ENCODE measurements at regions not wholly inside any gene's neighbourhood (a gene's known extent, or its start where the extent isn't known, plus 50 kb on each side); places are given as distances from the start of the nearest gene placed in this dataset.

GRCh38 chr1:104733866-104734265, 984.2 kb downstream of the AMY1C start:
- FAIRE-seq (no peak), DNase-seq (ENCODE audit: insufficient read length, low spot score) (no peak)
- TF ChIP-seq POLR2A (IDR thresholded peaks at IDR 0.05; ENCODE audit: low read depth, low read length) (no peak), PAX5 (IDR thresholded peaks at IDR 0.05; ENCODE audit: insufficient read depth, low read length, severe bottlenecking) (no peak), SPI1 (IDR thresholded peaks at IDR 0.05; ENCODE audit: low read depth, low read length) (no peak), TAF1 (IDR thresholded peaks at IDR 0.05; ENCODE audit: low read depth, low read length) (no peak), POLR2AphosphoS5 (IDR thresholded peaks at IDR 0.05; ENCODE audit: low read depth, low read length) (no peak), POU2F2 (IDR thresholded peaks at IDR 0.05; ENCODE audit: low read depth, low read length) (no peak)

- TF ChIP-seq PAX5 (IDR thresholded peaks at IDR 0.05; ENCODE audit: insufficient read depth, low read length, severe bottlenecking) (no peak), POLR2A (IDR thresholded peaks at IDR 0.05; ENCODE audit: low read depth, low read length) (no peak), SPI1 (IDR thresholded peaks at IDR 0.05; ENCODE audit: low read depth, low read length) (no peak), POLR2AphosphoS5 (IDR thresholded peaks at IDR 0.05; ENCODE audit: low read depth, low read length) (no peak), POU2F2 (IDR thresholded peaks at IDR 0.05; ENCODE audit: low read depth, low read length) (no peak), TAF1 (IDR thresholded peaks at IDR 0.05; ENCODE audit: low read depth, low read length) (no peak)
- no peak for DNase-seq (ENCODE audit: insufficient read length, low spot score)
- no peak for FAIRE-seq
These were observed 996.2 kb downstream of the AMY1C start for GRCh38 chr1:104745875-104746274.

DNA sequence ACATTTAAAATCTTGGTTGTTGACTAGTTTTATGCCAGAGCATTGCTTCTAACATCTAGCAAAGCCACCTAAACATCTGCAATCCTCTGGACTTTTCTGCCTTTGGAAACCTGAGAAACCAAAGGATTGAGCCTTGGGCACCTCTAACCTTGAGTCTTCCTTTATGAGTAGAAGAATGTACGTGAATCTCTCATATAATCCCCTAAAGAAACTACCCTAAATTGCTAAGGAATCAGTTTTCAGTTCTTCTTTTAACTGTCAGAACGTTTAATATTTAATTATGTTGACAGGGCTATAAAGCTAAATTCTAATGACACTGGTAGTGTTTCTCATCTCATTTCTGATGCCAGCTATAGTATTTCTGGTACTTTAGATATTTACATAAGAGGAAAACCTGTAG, 997.3 kb downstream of the AMY1C start:
- 0 out of 2 replicates have a peak, but pooled peaks have one; percentile 28 for TF ChIP-seq SPI1 (IDR thresholded peaks at IDR 0.05; ENCODE audit: low read depth, low read length)
- TF ChIP-seq POLR2AphosphoS5 (IDR thresholded peaks at IDR 0.05; ENCODE audit: low read depth, low read length), result no peak
- DNase-seq (ENCODE audit: insufficient read length, low spot score) (no peak), FAIRE-seq (no peak)

GRCh38 chr1:104760017-104760416, 1010.3 kb downstream of the AMY1C start:
- TF ChIP-seq SPI1 (IDR thresholded peaks at IDR 0.05; ENCODE audit: low read depth, low read length) (no peak), TAF1 (IDR thresholded peaks at IDR 0.05; ENCODE audit: low read depth, low read length) (no peak), POLR2A (IDR thresholded peaks at IDR 0.05; ENCODE audit: low read depth, low read length) (no peak), POLR2AphosphoS5 (IDR thresholded peaks at IDR 0.05; ENCODE audit: low read depth, low read length) (no peak), PAX5 (IDR thresholded peaks at IDR 0.05; ENCODE audit: insufficient read depth, low read length, severe bottlenecking) (no peak), POU2F2 (IDR thresholded peaks at IDR 0.05; ENCODE audit: low read depth, low read length) (no peak)
- no peak for FAIRE-seq
- DNase-seq (ENCODE audit: insufficient read length, low spot score), result no peak

- FAIRE-seq, result no peak
- TF ChIP-seq PAX5 (IDR thresholded peaks at IDR 0.05; ENCODE audit: insufficient read depth, low read length, severe bottlenecking) (no peak), POU2F2 (IDR thresholded peaks at IDR 0.05; ENCODE audit: low read depth, low read length) (no peak), POLR2AphosphoS5 (IDR thresholded peaks at IDR 0.05; ENCODE audit: low read depth, low read length) (no peak), SPI1 (IDR thresholded peaks at IDR 0.05; ENCODE audit: low read depth, low read length) (no peak), TAF1 (IDR thresholded peaks at IDR 0.05; ENCODE audit: low read depth, low read length) (no peak), POLR2A (IDR thresholded peaks at IDR 0.05; ENCODE audit: low read depth, low read length) (no peak)
- DNase-seq (ENCODE audit: insufficient read length, low spot score), result no peak
These were observed 1012.4 kb downstream of the AMY1C start for GRCh38 chr1:104761961-104762570.

- TF ChIP-seq TAF1 (IDR thresholded peaks at IDR 0.05; ENCODE audit: low read depth, low read length), result no peak
- no peak for TF ChIP-seq POLR2A (IDR thresholded peaks at IDR 0.05; ENCODE audit: low read depth, low read length)
- no peak for TF ChIP-seq SPI1 (IDR thresholded peaks at IDR 0.05; ENCODE audit: low read depth, low read length)
- peak; percentile 31 for FAIRE-seq
- no peak for DNase-seq (ENCODE audit: insufficient read length, low spot score)
These were observed 1015.4 kb downstream of the AMY1C start for GRCh38 chr1:104765085-104765484.

- TF ChIP-seq POLR2A (IDR thresholded peaks at IDR 0.05; ENCODE audit: low read depth, low read length) (no peak), POU2F2 (IDR thresholded peaks at IDR 0.05; ENCODE audit: low read depth, low read length) (no peak)
- FAIRE-seq (no peak), DNase-seq (ENCODE audit: insufficient read length, low spot score) (no peak)
These were observed 1018.8 kb downstream of the AMY1C start for GRCh38 chr1:104768466-104768865.

DNA sequence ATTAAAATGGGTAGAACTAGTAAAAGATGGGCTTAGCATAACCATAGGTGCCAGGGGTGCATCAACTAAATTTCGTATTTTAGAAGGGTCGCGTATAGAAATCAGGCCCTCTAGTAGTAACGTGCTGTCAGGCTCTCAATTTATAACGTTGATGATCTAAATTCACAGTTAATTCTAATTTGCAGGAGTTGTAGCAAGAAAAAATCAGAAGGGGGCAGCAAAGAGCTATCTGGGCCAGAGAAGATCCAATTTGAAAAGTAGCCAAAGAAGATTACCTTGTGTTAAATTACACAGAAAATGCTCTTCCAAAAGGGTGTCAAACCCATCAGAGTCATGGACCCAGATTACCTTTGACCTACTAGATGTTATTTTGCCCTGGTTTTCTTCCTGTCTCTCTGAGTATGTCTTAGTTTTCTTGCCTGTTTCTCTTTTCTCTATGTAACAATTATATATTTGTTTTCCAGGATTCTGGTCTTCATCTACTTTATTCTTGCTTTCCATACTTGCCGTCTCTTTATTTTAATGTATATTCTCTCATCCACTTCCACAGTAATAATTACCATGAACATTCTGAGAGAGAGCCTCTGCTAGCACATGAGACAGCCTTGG, 1030.9 kb downstream of the AMY1C start:
- FAIRE-seq (no peak), DNase-seq (ENCODE audit: insufficient read length, low spot score) (peak; percentile 20)
- no peak for TF ChIP-seq POU2F2 (IDR thresholded peaks at IDR 0.05; ENCODE audit: low read depth, low read length)
- no peak for TF ChIP-seq TAF1 (IDR thresholded peaks at IDR 0.05; ENCODE audit: low read depth, low read length)
- no peak for TF ChIP-seq POLR2AphosphoS5 (IDR thresholded peaks at IDR 0.05; ENCODE audit: low read depth, low read length)
- no peak for TF ChIP-seq POLR2A (IDR thresholded peaks at IDR 0.05; ENCODE audit: low read depth, low read length)
- TF ChIP-seq PAX5 (IDR thresholded peaks at IDR 0.05; ENCODE audit: insufficient read depth, low read length, severe bottlenecking), result no peak
- no peak for TF ChIP-seq SPI1 (IDR thresholded peaks at IDR 0.05; ENCODE audit: low read depth, low read length)

- TF ChIP-seq PAX5 (IDR thresholded peaks at IDR 0.05; ENCODE audit: insufficient read depth, low read length, severe bottlenecking) (no peak), SPI1 (IDR thresholded peaks at IDR 0.05; ENCODE audit: low read depth, low read length) (no peak), TAF1 (IDR thresholded peaks at IDR 0.05; ENCODE audit: low read depth, low read length) (no peak), POLR2A (IDR thresholded peaks at IDR 0.05; ENCODE audit: low read depth, low read length) (no peak), POU2F2 (IDR thresholded peaks at IDR 0.05; ENCODE audit: low read depth, low read length) (no peak), POLR2AphosphoS5 (IDR thresholded peaks at IDR 0.05; ENCODE audit: low read depth, low read length) (no peak)
- no peak for DNase-seq (ENCODE audit: insufficient read length, low spot score)
- no peak for FAIRE-seq
These were observed 1036.0 kb downstream of the AMY1C start for GRCh38 chr1:104785575-104786187.
